Transverse colon (tissue), 3 donors: ENCODE measurements at regions not wholly inside any gene's neighbourhood (a gene's known extent, or its start where the extent isn't known, plus 50 kb on each side); places are given as distances from the start of the nearest gene placed in this dataset.

Experiments
- EP300 ChIP-seq: sonication (generic); formaldehyde crosslinking; IDR thresholded peaks from one replicate; pipeline ENCODE4 v1.6.1; 2017; ENCODE audit warnings: antibody characterized with exemption, low read depth
- TF ChIP-seq, protein P1 (sequence below), 5 experiments: fragments of 200-600 bp in 3 of 5; fragments of 450-650 bp in 2 of 5; sonication (generic) in 3 of 5; IDR thresholded peaks; 1 replicate in 2 of 5; 2 replicates in 3 of 5; pipeline ENCODE4 v1.5.1; 2016 to 2017; ENCODE audit warnings: antibody characterized with exemption in 5 of 5, inconsistent platforms in 3 of 5, mild to moderate bottlenecking in 2 of 5, moderate library complexity in 1 of 5

DNA sequence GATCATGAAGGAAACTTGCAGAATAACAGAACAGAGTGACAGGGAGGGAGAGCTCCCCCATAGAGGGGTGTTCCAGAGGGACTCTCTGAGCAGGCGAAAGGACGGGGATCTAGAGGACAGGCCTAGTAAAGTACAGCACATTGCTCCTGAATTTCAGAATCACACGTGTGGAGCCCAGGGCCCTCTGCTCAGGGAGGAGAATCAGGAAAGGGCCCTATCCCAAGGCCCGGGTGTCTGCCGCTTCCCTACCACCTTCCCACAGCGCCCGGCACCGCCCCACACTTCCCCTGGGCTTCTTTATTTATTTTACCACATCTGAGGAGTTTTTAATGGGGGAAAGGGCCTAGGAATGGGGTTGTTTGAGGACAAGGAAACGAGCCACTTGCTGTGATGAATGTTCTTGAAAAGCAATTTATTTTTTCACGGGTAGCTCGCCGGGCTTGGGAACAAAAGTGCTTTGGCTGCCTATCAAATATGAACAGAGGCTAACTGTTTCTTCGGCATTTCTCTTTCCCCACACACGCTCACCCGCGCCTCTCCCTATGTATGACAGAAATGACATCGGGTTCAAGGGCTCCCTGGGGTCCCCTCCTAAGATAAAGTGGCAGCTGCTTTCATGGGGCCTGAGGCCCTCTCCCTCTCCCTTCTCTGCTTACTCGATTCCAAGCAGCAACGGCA lies 79.3 kb upstream of the GLI2 start:
- TF ChIP-seq, protein P1, sequence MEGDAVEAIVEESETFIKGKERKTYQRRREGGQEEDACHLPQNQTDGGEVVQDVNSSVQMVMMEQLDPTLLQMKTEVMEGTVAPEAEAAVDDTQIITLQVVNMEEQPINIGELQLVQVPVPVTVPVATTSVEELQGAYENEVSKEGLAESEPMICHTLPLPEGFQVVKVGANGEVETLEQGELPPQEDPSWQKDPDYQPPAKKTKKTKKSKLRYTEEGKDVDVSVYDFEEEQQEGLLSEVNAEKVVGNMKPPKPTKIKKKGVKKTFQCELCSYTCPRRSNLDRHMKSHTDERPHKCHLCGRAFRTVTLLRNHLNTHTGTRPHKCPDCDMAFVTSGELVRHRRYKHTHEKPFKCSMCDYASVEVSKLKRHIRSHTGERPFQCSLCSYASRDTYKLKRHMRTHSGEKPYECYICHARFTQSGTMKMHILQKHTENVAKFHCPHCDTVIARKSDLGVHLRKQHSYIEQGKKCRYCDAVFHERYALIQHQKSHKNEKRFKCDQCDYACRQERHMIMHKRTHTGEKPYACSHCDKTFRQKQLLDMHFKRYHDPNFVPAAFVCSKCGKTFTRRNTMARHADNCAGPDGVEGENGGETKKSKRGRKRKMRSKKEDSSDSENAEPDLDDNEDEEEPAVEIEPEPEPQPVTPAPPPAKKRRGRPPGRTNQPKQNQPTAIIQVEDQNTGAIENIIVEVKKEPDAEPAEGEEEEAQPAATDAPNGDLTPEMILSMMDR (IDR thresholded peaks at IDR 0.05) = no peak
- TF ChIP-seq EP300 = no peak
